ENCODE measurements at regions not wholly inside any gene's neighbourhood (a gene's known extent, or its start where the extent isn't known, plus 50 kb on each side); places are given as distances from the start of the nearest gene placed in this dataset.
A peak's percentile ranks its signal among the peaks of the same experiment; 100 is the strongest.

DNA sequence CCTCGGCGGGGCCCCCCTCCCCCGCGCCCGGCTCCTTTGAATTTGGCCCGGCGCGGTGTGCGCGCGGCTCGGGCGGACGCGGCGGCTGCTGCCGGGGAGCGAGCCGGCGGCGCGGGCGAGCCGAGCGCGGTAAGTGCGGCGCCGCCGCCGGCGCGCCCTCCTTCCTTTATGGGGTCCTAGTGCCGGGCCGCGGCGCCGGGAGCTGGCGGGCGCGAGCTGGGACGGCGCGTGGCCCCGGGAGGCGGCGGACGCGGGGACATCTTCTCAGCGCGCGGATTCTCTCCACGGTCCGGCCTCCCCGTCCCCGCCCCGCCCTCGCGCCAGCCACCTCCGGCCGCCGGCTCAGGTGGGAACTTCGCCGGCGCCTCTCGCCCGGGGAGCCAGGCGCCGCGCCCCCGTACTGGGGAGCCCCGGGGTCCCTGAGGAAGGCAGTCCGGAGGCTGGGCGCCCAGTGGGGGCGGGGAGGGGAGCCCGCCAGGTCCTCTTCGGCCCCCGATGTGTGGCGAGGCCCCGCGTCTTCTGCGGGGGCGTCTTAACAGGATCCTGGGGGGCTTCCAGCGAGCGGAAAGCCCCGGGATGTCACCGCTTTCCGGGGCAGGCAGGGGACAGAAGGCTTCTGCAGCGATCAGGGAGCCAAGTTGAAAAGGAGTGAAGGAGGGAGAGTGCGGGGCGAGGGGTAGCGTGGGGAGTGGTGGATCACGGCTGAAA is 98.4 kb upstream of the TENM3 start:
- Histone ChIP-seq H3K4me2 (replicated peaks; ENCODE audit: extremely low read depth, low read length, poor library complexity, severe bottlenecking) (no peak overlapping the region), H3K4me1 (ENCODE audit: control insufficient read depth in 1 of 2, insufficient read depth in 2 of 2, low read length in 2 of 2) (no peaks in the 10 kb centered on the region), H3K9me3 (replicated peaks in 1 of 2; ENCODE audit: control insufficient read depth in 1 of 2, insufficient read depth in 1 of 2, low read length in 2 of 2) (peaks cover 0 to 25% of the 10 kb centered on the region in 2 donors), H3K27me3 (ENCODE audit: control insufficient read depth in 2 of 2, insufficient read depth in 2 of 2, low read length in 2 of 2) (peaks cover 72 to 87% of the 10 kb centered on the region in 2 donors), H3K79me2 (ENCODE audit: insufficient read depth, low read length) (no peaks in the 10 kb centered on the region), H3K4me3 (replicated peaks in 1 of 3; ENCODE audit: low read depth in 2 of 3, low read length in 3 of 3) (no peak overlapping the region), H3K36me3 (replicated peaks in 1 of 2; ENCODE audit: control insufficient read depth in 1 of 2, insufficient read depth in 2 of 2, low read length in 2 of 2) (no peaks in the 10 kb centered on the region), H4K20me1 (ENCODE audit: insufficient read depth, low read length) (no peaks in the 10 kb centered on the region), H3K9ac (ENCODE audit: insufficient read depth, low read length, poor library complexity, severe bottlenecking) (no peak overlapping the region), H2AFZ (ENCODE audit: insufficient read depth, low read depth, low read length, poor library complexity, severe bottlenecking) (no peak overlapping the region), H3K27ac (ENCODE audit: low read depth in 1 of 2, low read length in 2 of 2) (no peak overlapping the region)
- Mint-ChIP-seq H3K9me3 (peaks cover 0 to 26% (median 12%) of the 10 kb centered on the region in 7 donors), H3K4me3 (peak overlapping the region in 1 of 2 donors; percentile 82), H3K27me3 (ENCODE audit: low read depth in 3 of 3) (peaks cover 61 to 71% (median 70%) of the 10 kb centered on the region in 3 donors), H3K4me1 (peaks cover 9% of the 10 kb centered on the region), H3K27ac (no peak overlapping the region), H3K36me3 (peaks cover 0 to 6% of the 10 kb centered on the region in 2 donors)
- intact Hi-C loops (cut with micrococcal nuclease), result no loop called here
- TF ChIP-seq, protein P1, sequence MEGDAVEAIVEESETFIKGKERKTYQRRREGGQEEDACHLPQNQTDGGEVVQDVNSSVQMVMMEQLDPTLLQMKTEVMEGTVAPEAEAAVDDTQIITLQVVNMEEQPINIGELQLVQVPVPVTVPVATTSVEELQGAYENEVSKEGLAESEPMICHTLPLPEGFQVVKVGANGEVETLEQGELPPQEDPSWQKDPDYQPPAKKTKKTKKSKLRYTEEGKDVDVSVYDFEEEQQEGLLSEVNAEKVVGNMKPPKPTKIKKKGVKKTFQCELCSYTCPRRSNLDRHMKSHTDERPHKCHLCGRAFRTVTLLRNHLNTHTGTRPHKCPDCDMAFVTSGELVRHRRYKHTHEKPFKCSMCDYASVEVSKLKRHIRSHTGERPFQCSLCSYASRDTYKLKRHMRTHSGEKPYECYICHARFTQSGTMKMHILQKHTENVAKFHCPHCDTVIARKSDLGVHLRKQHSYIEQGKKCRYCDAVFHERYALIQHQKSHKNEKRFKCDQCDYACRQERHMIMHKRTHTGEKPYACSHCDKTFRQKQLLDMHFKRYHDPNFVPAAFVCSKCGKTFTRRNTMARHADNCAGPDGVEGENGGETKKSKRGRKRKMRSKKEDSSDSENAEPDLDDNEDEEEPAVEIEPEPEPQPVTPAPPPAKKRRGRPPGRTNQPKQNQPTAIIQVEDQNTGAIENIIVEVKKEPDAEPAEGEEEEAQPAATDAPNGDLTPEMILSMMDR (IDR thresholded peaks at IDR 0.05), result no peak
- under 1% methylated on average over 93 of the region's 93 CpGs for WGBS (ENCODE audit: insufficient coverage)
- DNase-seq, result no peak

DNA sequence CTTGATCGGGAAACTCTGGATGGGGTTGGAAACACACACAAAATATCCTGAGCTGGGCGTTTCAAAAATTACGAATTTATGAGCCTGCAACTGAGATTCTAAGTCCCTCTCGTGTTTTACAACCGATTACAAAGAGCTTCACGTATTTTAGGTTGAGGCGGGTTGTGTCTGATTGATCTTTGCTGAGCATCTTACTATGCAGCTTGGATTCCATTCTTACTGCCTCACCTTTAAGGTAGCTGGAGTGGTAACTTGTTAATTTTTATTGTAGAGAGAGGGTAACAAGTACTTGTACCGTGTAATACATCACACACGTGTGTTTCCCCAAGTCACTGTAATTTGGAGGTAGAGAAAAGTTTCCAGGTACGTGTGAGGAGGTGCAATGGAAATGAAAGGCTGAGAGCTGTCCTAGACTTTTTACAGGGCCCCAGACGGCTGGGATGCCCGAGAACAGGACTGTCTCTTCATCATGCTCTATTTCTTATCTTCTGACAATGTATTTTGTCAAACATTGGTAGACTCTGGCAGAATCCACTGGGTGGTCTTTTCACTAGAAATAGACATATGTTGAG is 97.8 kb upstream of the TENM3 start:
- peak overlapping the region in 1 of 2 donors; percentile 82 for H3K4me3 Mint-ChIP-seq
- peaks cover 0 to 23% (median 10%) of the 10 kb centered on the region in 7 donors for H3K9me3 Mint-ChIP-seq
- DNase-seq, result no peak
- H3K27me3 Mint-ChIP-seq (ENCODE audit: low read depth in 3 of 3), result peaks cover 58 to 68% (median 66%) of the 10 kb centered on the region in 3 donors
- 0% methylated on average over 3 of the region's 12 CpGs for WGBS (ENCODE audit: insufficient coverage)
- no peak overlapping the region for H3K9ac ChIP-seq (ENCODE audit: insufficient read depth, low read length, poor library complexity, severe bottlenecking)
- intact Hi-C loops (cut with micrococcal nuclease), result no loop called here
- peaks cover 66 to 80% of the 10 kb centered on the region in 2 donors for H3K27me3 ChIP-seq (ENCODE audit: control insufficient read depth in 2 of 2, insufficient read depth in 2 of 2, low read length in 2 of 2)
- TF ChIP-seq, protein P1 (IDR thresholded peaks at IDR 0.05), result no peak
- H3K79me2 ChIP-seq (ENCODE audit: insufficient read depth, low read length), result no peaks in the 10 kb centered on the region
- H2AFZ ChIP-seq (ENCODE audit: insufficient read depth, low read depth, low read length, poor library complexity, severe bottlenecking), result no peak overlapping the region
- H3K4me2 ChIP-seq (replicated peaks; ENCODE audit: extremely low read depth, low read length, poor library complexity, severe bottlenecking), result no peak overlapping the region
- H3K4me1 Mint-ChIP-seq, result peaks cover 9% of the 10 kb centered on the region
- no peak overlapping the region for H3K27ac Mint-ChIP-seq
- H3K4me1 ChIP-seq (ENCODE audit: control insufficient read depth in 1 of 2, insufficient read depth in 2 of 2, low read length in 2 of 2), result no peaks in the 10 kb centered on the region
- H3K36me3 Mint-ChIP-seq, result peaks cover 0 to 6% of the 10 kb centered on the region in 2 donors
- H4K20me1 ChIP-seq (ENCODE audit: insufficient read depth, low read length), result no peaks in the 10 kb centered on the region
- no peak overlapping the region for H3K27ac ChIP-seq (ENCODE audit: low read depth in 1 of 2, low read length in 2 of 2)
- peaks cover 0 to 23% of the 10 kb centered on the region in 2 donors for H3K9me3 ChIP-seq (replicated peaks in 1 of 2; ENCODE audit: control insufficient read depth in 1 of 2, insufficient read depth in 1 of 2, low read length in 2 of 2)
- no peaks in the 10 kb centered on the region for H3K36me3 ChIP-seq (replicated peaks in 1 of 2; ENCODE audit: control insufficient read depth in 1 of 2, insufficient read depth in 2 of 2, low read length in 2 of 2)
- no peak overlapping the region for H3K4me3 ChIP-seq (replicated peaks in 1 of 3; ENCODE audit: low read depth in 2 of 3, low read length in 3 of 3)

All from CD14-positive monocyte (primary cell).